Prostate gland (tissue), 2 donors: ENCODE measurements at regions not wholly inside any gene's neighbourhood (a gene's known extent, or its start where the extent isn't known, plus 50 kb on each side); places are given as distances from the start of the nearest gene placed in this dataset.

Experiments
- DNase-seq: peaks from one replicate; pipeline ENCODE4 v3.0.0-alpha.2; 2019; ENCODE audit warnings: low spot score
- H3K27ac ChIP-seq, 2 donors: fragments of 200-600 bp; sonication (generic); 2 replicates each; pipeline ENCODE4 v1.5.1; 2017 to 2019
- H3K27me3 ChIP-seq: fragments of 200-600 bp; sonication (generic); replicated peaks from 2 replicates; pipeline ENCODE4 v1.5.1; 2019; ENCODE audit not compliant: insufficient read depth
- H3K36me3 ChIP-seq, 2 donors: fragments of 200-600 bp; sonication (generic); 1 replicate in 1 of 2; 2 replicates in 1 of 2; pipeline versions ENCODE4 v1.5.1 to v1.8.1; 2017 to 2019
- H3K4me1 ChIP-seq: fragments of 200-600 bp; sonication (generic); replicated peaks from 2 replicates; pipeline ENCODE4 v1.5.1; 2019
- H3K4me3 ChIP-seq, 2 donors: fragments of 200-600 bp; sonication (generic); 2 replicates each; pipeline ENCODE4 v1.5.1; 2017 to 2019
- H3K9me3 ChIP-seq: fragments of 200-600 bp; sonication (generic); 2 replicates; pipeline ENCODE4 v1.5.1; 2017
- POLR2A ChIP-seq: fragments of 450-650 bp; IDR thresholded peaks from one replicate; pipeline ENCODE4 v1.6.1; 2016; ENCODE audit warnings: antibody characterized with exemption, mild to moderate bottlenecking
- POLR2AphosphoS5 ChIP-seq: sonication (generic); formaldehyde crosslinking; IDR thresholded peaks from one replicate; pipeline ENCODE4 v1.6.1; 2017; ENCODE audit warnings: antibody characterized with exemption
- WGBS: methylation state at CpG from one replicate; pipeline ENCODE4 v1.1.5; 2018; 5-methylcytosine and 5-hydroxymethylcytosine counted together
- intact Hi-C: fragments of 100-400 bp; cut with DNase I; formaldehyde crosslinking; loops from one replicate; pipeline ENCODE4 v1.14.2; 2022
- TF ChIP-seq, protein P1 (sequence below), 4 experiments: fragments of 200-600 bp in 2 of 4; fragments of 450-650 bp in 2 of 4; sonication (generic) in 2 of 4; IDR thresholded peaks; 1 replicate in 3 of 4; 2 replicates in 1 of 4; pipeline ENCODE4 v1.5.1; 2016 to 2019; ENCODE audit warnings: antibody characterized with exemption in 4 of 4, mild to moderate bottlenecking in 2 of 4, moderate library complexity in 2 of 4

DNA sequence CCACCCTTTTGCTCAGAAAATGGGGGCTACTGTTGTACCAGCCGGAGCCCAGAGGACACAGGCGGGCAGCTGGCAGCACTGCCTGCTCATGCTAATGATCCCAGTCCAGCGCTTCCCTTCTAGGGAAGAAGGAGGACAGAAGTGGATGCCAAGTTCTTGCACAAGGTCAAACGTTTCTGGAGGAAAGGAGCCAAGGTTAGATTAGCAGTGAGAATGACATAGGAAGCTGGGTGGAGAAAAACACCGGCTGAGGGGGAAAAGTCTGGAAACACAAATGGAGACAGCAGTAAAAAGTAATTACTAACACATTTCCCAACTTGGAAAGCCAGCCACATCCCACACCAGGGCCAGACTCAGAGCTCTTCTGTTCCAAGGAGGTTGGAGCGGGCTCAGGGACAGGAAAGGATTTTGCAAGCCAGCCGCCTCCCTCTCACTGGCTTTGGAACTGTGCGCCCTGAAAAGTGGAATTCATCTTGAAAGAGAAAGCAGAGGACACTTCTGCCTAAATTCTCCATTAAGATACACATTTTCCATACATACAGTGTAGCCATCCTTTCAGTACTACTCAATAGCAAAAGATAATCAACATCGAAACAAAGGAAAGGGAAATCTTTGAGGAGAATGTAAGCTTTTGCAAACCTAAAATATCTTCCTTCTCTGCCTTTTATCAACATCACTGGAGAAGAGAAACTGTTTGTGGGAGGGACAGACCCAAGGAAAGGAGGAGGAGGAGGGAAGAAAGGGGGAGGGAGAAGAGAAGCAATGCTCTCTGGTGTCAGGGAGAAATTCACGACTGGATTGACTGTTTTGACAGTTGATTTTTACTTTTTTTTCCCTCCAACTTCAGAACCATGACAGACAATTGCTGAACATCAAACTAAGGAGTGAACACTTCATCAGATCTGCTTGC, 133.6 kb downstream of the CD47 start:
- Histone ChIP-seq H3K9me3 (no peaks in the 10 kb centered on the region), H3K27me3 (no peaks in the 10 kb centered on the region), H3K4me1 (no peaks in the 10 kb centered on the region), H3K36me3 (no peaks in the 10 kb centered on the region), H3K27ac (peak overlapping the region; percentile 32 to 42), H3K4me3 (no peak overlapping the region)
- peak; percentile 21 for DNase-seq
- 33% methylated on average over 10 of the region's 10 CpGs for WGBS
- TF ChIP-seq POLR2AphosphoS5 (peak; percentile 62), POLR2A (no peak)
- TF ChIP-seq, protein P1, sequence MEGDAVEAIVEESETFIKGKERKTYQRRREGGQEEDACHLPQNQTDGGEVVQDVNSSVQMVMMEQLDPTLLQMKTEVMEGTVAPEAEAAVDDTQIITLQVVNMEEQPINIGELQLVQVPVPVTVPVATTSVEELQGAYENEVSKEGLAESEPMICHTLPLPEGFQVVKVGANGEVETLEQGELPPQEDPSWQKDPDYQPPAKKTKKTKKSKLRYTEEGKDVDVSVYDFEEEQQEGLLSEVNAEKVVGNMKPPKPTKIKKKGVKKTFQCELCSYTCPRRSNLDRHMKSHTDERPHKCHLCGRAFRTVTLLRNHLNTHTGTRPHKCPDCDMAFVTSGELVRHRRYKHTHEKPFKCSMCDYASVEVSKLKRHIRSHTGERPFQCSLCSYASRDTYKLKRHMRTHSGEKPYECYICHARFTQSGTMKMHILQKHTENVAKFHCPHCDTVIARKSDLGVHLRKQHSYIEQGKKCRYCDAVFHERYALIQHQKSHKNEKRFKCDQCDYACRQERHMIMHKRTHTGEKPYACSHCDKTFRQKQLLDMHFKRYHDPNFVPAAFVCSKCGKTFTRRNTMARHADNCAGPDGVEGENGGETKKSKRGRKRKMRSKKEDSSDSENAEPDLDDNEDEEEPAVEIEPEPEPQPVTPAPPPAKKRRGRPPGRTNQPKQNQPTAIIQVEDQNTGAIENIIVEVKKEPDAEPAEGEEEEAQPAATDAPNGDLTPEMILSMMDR (IDR thresholded peaks at IDR 0.05), result no peak
- intact Hi-C loops, result loop anchor here (2.0 kb wide), 1 partner anchor 134 kb away; the partner anchor contains the start of gene CD47

- Histone ChIP-seq H3K9me3 (no peaks in the 10 kb centered on the region), H3K4me3 (no peak overlapping the region), H3K36me3 (no peaks in the 10 kb centered on the region), H3K27me3 (no peaks in the 10 kb centered on the region), H3K27ac (no peak overlapping the region), H3K4me1 (no peaks in the 10 kb centered on the region)
- intact Hi-C loops, result no loop called here
- DNase-seq, result no peak
- no peak for TF ChIP-seq POLR2AphosphoS5
- TF ChIP-seq POLR2A, result no peak
- TF ChIP-seq, protein P1 (IDR thresholded peaks at IDR 0.05), result no peak
- WGBS, result 78% methylated on average over 2 of the region's 2 CpGs
These were observed 136.0 kb downstream of the CD47 start for GRCh38 chr3:107954845-107955244.

- no peak for DNase-seq
- Histone ChIP-seq H3K27me3 (no peaks in the 10 kb centered on the region), H3K36me3 (no peaks in the 10 kb centered on the region), H3K4me3 (no peak overlapping the region), H3K4me1 (no peaks in the 10 kb centered on the region), H3K9me3 (no peaks in the 10 kb centered on the region), H3K27ac (no peak overlapping the region)
- TF ChIP-seq POLR2AphosphoS5, result no peak
- TF ChIP-seq, protein P1 (IDR thresholded peaks at IDR 0.05), result no peak
- TF ChIP-seq POLR2A, result no peak
- WGBS, result 71% methylated on average over 3 of the region's 3 CpGs
- intact Hi-C loops, result no loop called here
These were observed 137.1 kb downstream of the CD47 start for GRCh38 chr3:107953722-107954121.

GRCh38 chr3:107951126-107951525, 139.7 kb downstream of the CD47 start:
- no peak for DNase-seq
- 52% methylated on average over 2 of the region's 2 CpGs for WGBS
- H3K36me3 ChIP-seq, result no peaks in the 10 kb centered on the region
- TF ChIP-seq POLR2AphosphoS5 (no peak), POLR2A (no peak)
- TF ChIP-seq, protein P1 (IDR thresholded peaks at IDR 0.05), result no peak
- H3K9me3 ChIP-seq, result no peaks in the 10 kb centered on the region
- no peaks in the 10 kb centered on the region for H3K27me3 ChIP-seq
- intact Hi-C loops, result no loop called here
- H3K4me1 ChIP-seq, result no peaks in the 10 kb centered on the region
- no peak overlapping the region for H3K4me3 ChIP-seq
- no peak overlapping the region for H3K27ac ChIP-seq

GRCh38 chr3:107950417-107950816, 140.4 kb downstream of the CD47 start:
- H3K27me3 ChIP-seq, result no peaks in the 10 kb centered on the region
- H3K9me3 ChIP-seq, result no peaks in the 10 kb centered on the region
- intact Hi-C loops, result no loop called here
- no peak overlapping the region for H3K27ac ChIP-seq
- no peak for DNase-seq
- 98% methylated on average over 2 of the region's 2 CpGs for WGBS
- TF ChIP-seq, protein P1 (IDR thresholded peaks at IDR 0.05), result no peak
- no peak for TF ChIP-seq POLR2AphosphoS5
- no peak for TF ChIP-seq POLR2A
- H3K4me3 ChIP-seq, result no peak overlapping the region
- H3K4me1 ChIP-seq, result no peaks in the 10 kb centered on the region
- H3K36me3 ChIP-seq, result no peaks in the 10 kb centered on the region
